AG09309 (cell line): ENCODE measurements at regions not wholly inside any gene's neighbourhood (a gene's known extent, or its start where the extent isn't known, plus 50 kb on each side); places are given as distances from the start of the nearest gene placed in this dataset.

Experiments
- DNase-seq: peaks from one replicate; pipeline ENCODE4 v3.0.0-alpha.2; 2010; ENCODE audit warnings: low read depth
- H3K4me3 ChIP-seq: 2 replicates; pipeline ENCODE4 v1.5.1; 2011; ENCODE audit warnings: mild to moderate bottlenecking, low read depth, low read length, moderate library complexity; ENCODE audit not compliant: control insufficient read depth
- CTCF ChIP-seq: IDR thresholded peaks from 2 replicates; pipeline ENCODE4 v1.5.1; 2011; ENCODE audit warnings: mild to moderate bottlenecking, low read depth, low read length, inconsistent platforms; ENCODE audit not compliant: insufficient read depth, control insufficient read depth; ENCODE audit errors: missing control alignments

- no peak for TF ChIP-seq CTCF
- no peak overlapping the region for H3K4me3 ChIP-seq
- DNase-seq, result no peak
These were observed 226.9 kb downstream of the MN1 start for GRCh38 chr22:27574651-27575050.

- H3K4me3 ChIP-seq, result no peak overlapping the region
- no peak for TF ChIP-seq CTCF
- no peak for DNase-seq
These were observed 226.2 kb downstream of the MN1 start for GRCh38 chr22:27575348-27575747.

- DNase-seq, result no peak
- H3K4me3 ChIP-seq, result no peak overlapping the region
- TF ChIP-seq CTCF, result no peak
These were observed 225.1 kb downstream of the MN1 start for GRCh38 chr22:27576413-27576812.

- H3K4me3 ChIP-seq, result no peak overlapping the region
- no peak for DNase-seq
- no peak for TF ChIP-seq CTCF
These were observed 224.6 kb downstream of the MN1 start for GRCh38 chr22:27576815-27577573.

GRCh38 chr22:27577574-27577969 lies 224.0 kb downstream of the MN1 start:
- TF ChIP-seq CTCF, result no peak
- no peak for DNase-seq

GRCh38 chr22:27578937-27579617 lies 222.5 kb downstream of the MN1 start:
- no peak overlapping the region for H3K4me3 ChIP-seq
- TF ChIP-seq CTCF, result no peak
- DNase-seq, result peak; percentile 14

More at GRCh38 chr22:27577574-27577969, 224.0 kb downstream of the MN1 start:
- no peak overlapping the region for H3K4me3 ChIP-seq
